ENCODE measurements at regions not wholly inside any gene's neighbourhood (a gene's known extent, or its start where the extent isn't known, plus 50 kb on each side); places are given as distances from the start of the nearest gene placed in this dataset.

DNA sequence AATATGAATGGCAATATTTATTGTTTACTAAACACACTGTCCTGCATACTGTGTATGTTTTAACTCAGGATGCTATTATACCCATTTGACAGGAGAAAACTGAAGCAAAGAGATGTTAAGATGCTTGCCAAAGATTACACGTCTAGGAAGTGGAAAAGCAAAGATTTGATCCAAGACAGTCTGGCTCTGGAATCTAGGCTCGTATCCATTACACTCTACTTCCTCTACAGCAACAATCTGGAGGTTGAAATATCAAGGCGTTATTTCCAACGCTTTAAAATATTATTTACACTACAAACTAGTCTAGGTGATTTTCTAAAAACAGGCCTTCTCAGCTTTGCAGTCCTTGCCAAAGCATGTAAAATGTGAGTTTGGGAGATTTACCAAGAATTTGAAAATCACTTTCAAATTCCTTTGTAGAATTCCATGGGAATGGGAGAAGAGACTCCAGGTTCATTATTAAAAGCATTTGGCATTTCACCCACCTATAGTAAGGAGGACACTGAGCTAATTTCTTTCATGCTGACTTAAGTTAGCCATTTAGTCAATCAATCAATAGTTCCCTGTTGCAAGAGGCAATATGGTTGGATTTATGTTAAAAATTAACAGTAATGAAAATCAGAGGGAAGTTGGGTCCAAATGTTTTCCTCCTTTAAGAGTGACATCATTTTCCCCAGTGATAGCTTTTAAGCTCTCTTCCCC is 356.3 kb upstream of the SMARCA2 start:
- Histone ChIP-seq H3K9ac (ENCODE audit: low read length) (no peak overlapping the region), H3K4me3 (ENCODE audit: low read depth in 1 of 2, low read length in 2 of 2) (no peak overlapping the region), H3K36me3 (ENCODE audit: insufficient read depth, low read length) (no peaks in the 10 kb centered on the region), H3K27me3 (ENCODE audit: control insufficient read depth in 1 of 2, insufficient read depth in 2 of 2, low read length in 2 of 2) (no peaks in the 10 kb centered on the region), H3K9me3 (ENCODE audit: low read length) (no peaks in the 10 kb centered on the region), H3K27ac (ENCODE audit: low read depth, low read length) (no peak overlapping the region), H3K4me1 (ENCODE audit: insufficient read depth, low read length) (no peaks in the 10 kb centered on the region)

DNA sequence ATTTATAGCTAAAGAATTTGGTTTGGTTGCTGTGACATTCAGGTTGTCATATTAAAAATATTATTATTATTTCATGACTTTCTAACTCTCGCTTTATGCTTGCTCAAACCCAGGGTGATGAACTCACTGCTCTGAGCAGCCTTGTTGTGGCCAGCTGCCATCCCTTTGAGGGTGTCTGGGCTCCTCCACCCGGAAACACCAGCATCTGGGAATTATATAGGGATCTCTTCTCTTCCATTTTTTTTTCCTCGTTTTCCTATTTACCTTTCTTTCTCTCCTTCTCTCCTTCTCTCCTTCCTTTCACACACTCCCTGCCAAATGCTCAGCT is 355.8 kb upstream of the SMARCA2 start:
- Histone ChIP-seq H3K27me3 (ENCODE audit: control insufficient read depth in 1 of 2, insufficient read depth in 2 of 2, low read length in 2 of 2) (no peaks in the 10 kb centered on the region), H3K9me3 (ENCODE audit: low read length) (no peaks in the 10 kb centered on the region), H3K36me3 (ENCODE audit: insufficient read depth, low read length) (no peaks in the 10 kb centered on the region), H3K9ac (ENCODE audit: low read length) (no peak overlapping the region), H3K4me1 (ENCODE audit: insufficient read depth, low read length) (no peaks in the 10 kb centered on the region), H3K4me3 (ENCODE audit: low read depth in 1 of 2, low read length in 2 of 2) (no peak overlapping the region), H3K27ac (ENCODE audit: low read depth, low read length) (no peak overlapping the region)

DNA sequence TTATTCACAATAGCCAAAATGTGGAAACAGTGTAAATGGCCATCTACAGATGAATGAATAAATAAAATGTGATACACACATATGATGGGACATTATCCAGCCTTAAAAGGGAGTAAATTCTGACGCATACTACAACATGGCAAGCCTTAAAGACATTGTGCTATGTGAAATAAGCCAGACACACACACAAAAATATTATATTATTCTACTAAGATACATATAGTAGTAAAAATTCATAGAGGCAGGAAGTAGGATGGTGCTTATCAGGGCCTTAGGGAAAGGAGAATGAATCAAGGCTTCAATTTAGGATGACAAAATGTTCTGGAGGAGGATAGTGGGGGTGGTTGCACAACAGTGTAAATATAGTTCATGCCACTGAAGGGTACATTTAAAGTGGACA is 346.7 kb upstream of the SMARCA2 start:
- Histone ChIP-seq H3K9ac (ENCODE audit: low read length) (no peak overlapping the region), H3K27ac (ENCODE audit: low read depth, low read length) (no peak overlapping the region), H3K9me3 (ENCODE audit: low read length) (no peaks in the 10 kb centered on the region), H3K27me3 (ENCODE audit: control insufficient read depth in 1 of 2, insufficient read depth in 2 of 2, low read length in 2 of 2) (no peaks in the 10 kb centered on the region), H3K4me1 (ENCODE audit: insufficient read depth, low read length) (no peaks in the 10 kb centered on the region), H3K4me3 (ENCODE audit: low read depth in 1 of 2, low read length in 2 of 2) (no peak overlapping the region), H3K36me3 (ENCODE audit: insufficient read depth, low read length) (no peaks in the 10 kb centered on the region)

DNA sequence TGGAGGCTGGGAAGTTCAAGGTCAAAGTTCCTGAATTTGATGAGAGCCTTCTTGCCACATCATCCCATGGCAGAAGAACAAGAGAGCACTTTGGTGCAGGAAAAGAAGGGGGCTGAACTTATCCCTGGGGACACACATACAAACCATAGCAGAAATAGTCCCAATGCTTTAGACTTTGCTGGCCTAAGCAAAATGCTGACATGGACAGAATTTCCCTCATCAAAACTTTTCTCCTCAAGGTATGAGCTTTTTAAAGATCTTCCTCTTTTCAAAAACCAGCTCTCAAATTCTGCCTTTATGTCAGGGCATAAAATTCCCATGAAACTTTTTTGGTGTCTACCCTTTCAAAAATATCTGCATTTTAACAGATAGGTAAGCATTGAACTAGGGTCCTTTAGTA is 341.8 kb upstream of the SMARCA2 start:
- Histone ChIP-seq H3K9me3 (ENCODE audit: low read length) (no peaks in the 10 kb centered on the region), H3K36me3 (ENCODE audit: insufficient read depth, low read length) (no peaks in the 10 kb centered on the region), H3K4me1 (ENCODE audit: insufficient read depth, low read length) (no peaks in the 10 kb centered on the region), H3K9ac (ENCODE audit: low read length) (no peak overlapping the region), H3K27ac (ENCODE audit: low read depth, low read length) (no peak overlapping the region), H3K27me3 (ENCODE audit: control insufficient read depth in 1 of 2, insufficient read depth in 2 of 2, low read length in 2 of 2) (no peaks in the 10 kb centered on the region), H3K4me3 (ENCODE audit: low read depth in 1 of 2, low read length in 2 of 2) (no peak overlapping the region)

DNA sequence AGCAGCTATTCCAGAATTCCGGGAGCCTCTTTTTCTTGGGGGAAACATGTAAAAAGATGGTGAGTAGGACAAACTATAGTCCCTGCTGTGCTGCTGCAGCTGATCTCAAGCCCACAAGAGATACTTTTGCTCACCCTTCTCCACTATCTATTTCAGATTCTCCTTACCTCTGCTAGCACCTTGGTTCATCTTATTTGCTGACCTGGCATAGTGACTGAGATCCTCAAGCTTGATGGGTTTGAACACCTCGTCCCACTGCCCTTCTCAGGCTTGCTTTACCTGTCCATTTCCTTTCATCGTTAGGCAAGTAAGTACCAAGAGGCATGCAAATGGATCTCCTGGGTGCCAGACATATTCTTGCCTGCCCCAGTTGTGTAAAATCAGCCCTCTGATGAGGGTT is 338.4 kb upstream of the SMARCA2 start:
- no peaks in the 10 kb centered on the region for H3K9me3 ChIP-seq (ENCODE audit: low read length)
- H3K4me1 ChIP-seq (ENCODE audit: insufficient read depth, low read length) = no peaks in the 10 kb centered on the region
- H3K4me3 ChIP-seq (ENCODE audit: low read depth in 1 of 2, low read length in 2 of 2) = no peak overlapping the region
- no peaks in the 10 kb centered on the region for H3K36me3 ChIP-seq (ENCODE audit: insufficient read depth, low read length)
- no peak overlapping the region for H3K9ac ChIP-seq (ENCODE audit: low read length)
- H3K27ac ChIP-seq (ENCODE audit: low read depth, low read length) = no peak overlapping the region
- no peaks in the 10 kb centered on the region for H3K27me3 ChIP-seq (ENCODE audit: control insufficient read depth in 1 of 2, insufficient read depth in 2 of 2, low read length in 2 of 2)

DNA sequence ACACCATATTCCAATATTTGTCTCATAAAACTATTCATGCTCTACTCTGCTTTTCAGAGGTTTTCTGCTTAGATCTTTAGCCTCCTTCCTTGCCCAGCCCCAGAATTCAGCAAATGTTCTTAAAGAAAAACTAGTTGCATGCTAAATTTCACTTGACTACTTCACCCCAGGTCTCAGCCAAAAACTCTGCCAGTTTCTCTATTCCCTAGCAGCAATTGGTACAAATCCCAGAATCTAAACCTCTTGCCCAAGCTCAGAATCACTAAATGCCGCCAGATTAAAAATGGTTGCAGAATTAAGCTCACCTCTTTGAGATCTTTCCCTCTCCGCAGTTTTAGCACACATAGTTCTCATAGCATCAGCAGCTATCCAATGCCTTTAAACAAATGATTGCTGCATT is 331.2 kb upstream of the SMARCA2 start:
- Histone ChIP-seq H3K9me3 (ENCODE audit: low read length) (no peaks in the 10 kb centered on the region), H3K4me3 (ENCODE audit: low read depth in 1 of 2, low read length in 2 of 2) (no peak overlapping the region), H3K9ac (ENCODE audit: low read length) (no peak overlapping the region), H3K27me3 (ENCODE audit: control insufficient read depth in 1 of 2, insufficient read depth in 2 of 2, low read length in 2 of 2) (no peaks in the 10 kb centered on the region), H3K4me1 (ENCODE audit: insufficient read depth, low read length) (no peaks in the 10 kb centered on the region), H3K27ac (ENCODE audit: low read depth, low read length) (no peak overlapping the region), H3K36me3 (ENCODE audit: insufficient read depth, low read length) (no peaks in the 10 kb centered on the region)

DNA sequence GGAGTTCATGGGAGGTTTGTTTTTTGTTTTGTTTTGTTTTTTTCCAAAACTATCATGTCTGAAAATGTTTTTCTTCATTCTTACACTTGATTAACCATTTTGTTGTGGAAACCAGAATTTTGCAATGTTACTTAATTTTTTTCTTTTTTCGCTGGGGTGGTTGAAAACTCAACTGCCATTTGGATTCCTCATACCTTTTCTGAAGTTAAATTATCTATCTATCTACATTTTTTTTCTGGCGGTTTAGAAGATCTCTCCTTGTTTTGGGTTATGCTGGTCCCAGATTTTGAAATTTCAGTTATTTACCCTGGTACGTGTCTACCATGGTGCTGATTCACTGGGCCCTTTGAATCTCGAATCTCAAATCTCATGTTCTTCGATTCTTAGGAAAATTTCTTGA is 316.2 kb upstream of the SMARCA2 start:
- Histone ChIP-seq H3K4me3 (ENCODE audit: low read depth in 1 of 2, low read length in 2 of 2) (no peak overlapping the region), H3K9me3 (ENCODE audit: low read length) (no peaks in the 10 kb centered on the region), H3K36me3 (ENCODE audit: insufficient read depth, low read length) (no peaks in the 10 kb centered on the region), H3K27ac (ENCODE audit: low read depth, low read length) (no peak overlapping the region), H3K9ac (ENCODE audit: low read length) (no peak overlapping the region), H3K27me3 (ENCODE audit: control insufficient read depth in 1 of 2, insufficient read depth in 2 of 2, low read length in 2 of 2) (no peaks in the 10 kb centered on the region), H3K4me1 (ENCODE audit: insufficient read depth, low read length) (no peaks in the 10 kb centered on the region)

DNA sequence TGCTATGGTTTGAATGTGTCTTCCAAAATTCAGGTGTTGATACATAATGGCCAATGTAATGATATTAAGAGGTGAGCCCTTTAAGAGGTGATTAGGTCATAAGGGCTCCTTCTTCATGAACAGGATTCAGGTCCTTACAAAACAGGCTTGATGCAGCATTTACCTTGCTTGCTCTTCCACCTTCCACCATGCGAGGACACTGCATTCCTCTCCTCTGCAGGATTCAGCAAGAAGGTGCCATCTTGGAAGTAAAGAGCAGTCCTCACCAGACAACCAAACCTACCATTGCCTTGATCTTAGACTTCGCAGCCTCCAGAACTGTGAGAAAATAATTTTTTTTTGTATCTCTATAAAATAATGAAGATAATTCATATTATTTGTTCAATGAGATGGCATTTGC is 314.0 kb upstream of the SMARCA2 start:
- no peak overlapping the region for H3K27ac ChIP-seq (ENCODE audit: low read depth, low read length)
- no peaks in the 10 kb centered on the region for H3K9me3 ChIP-seq (ENCODE audit: low read length)
- H3K27me3 ChIP-seq (ENCODE audit: control insufficient read depth in 1 of 2, insufficient read depth in 2 of 2, low read length in 2 of 2) = no peaks in the 10 kb centered on the region
- no peak overlapping the region for H3K4me3 ChIP-seq (ENCODE audit: low read depth in 1 of 2, low read length in 2 of 2)
- no peaks in the 10 kb centered on the region for H3K36me3 ChIP-seq (ENCODE audit: insufficient read depth, low read length)
- H3K4me1 ChIP-seq (ENCODE audit: insufficient read depth, low read length) = no peaks in the 10 kb centered on the region
- no peak overlapping the region for H3K9ac ChIP-seq (ENCODE audit: low read length)

DNA sequence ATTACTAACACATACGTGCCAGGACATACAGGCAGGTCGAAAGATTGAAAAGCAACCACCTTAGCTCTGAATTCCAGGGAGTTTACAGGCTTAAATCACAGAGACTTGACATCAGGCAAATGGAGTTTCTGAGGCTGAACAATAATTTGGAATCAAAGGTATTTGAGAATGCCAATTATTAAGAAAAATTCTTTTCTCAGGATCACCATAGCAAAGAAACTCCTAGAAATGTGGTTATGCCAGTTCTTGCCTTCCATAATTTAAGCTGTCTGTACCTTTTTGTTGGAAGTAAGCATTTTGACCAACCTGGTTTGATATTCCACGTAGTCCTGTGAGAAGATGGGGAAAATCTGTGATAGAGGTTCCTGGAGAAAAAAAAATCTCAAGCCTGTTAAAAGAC is 312.4 kb upstream of the SMARCA2 start:
- Histone ChIP-seq H3K27me3 (ENCODE audit: control insufficient read depth in 1 of 2, insufficient read depth in 2 of 2, low read length in 2 of 2) (no peaks in the 10 kb centered on the region), H3K36me3 (ENCODE audit: insufficient read depth, low read length) (no peaks in the 10 kb centered on the region), H3K27ac (ENCODE audit: low read depth, low read length) (no peak overlapping the region), H3K4me1 (ENCODE audit: insufficient read depth, low read length) (no peaks in the 10 kb centered on the region), H3K9ac (ENCODE audit: low read length) (no peak overlapping the region), H3K9me3 (ENCODE audit: low read length) (no peaks in the 10 kb centered on the region), H3K4me3 (ENCODE audit: low read depth in 1 of 2, low read length in 2 of 2) (no peak overlapping the region)

DNA sequence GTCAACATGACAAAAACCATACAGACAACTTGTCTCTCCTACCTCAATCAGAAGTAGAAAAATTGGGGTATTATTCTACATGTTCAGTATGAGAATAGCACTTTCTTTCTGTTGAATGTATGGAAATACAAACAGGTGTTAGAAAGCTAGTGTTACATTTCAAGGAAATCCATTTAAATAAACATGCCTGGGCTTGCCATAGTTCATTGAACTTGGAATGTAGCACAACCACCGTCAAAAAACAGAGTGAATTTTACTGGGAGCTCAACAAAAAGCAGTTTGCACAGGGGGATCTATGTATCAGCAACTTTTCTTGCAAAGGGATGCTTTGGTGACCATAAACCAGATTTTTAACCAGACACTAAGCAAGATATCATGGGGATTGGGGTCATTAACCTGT is 307.9 kb upstream of the SMARCA2 start:
- no peak overlapping the region for H3K9ac ChIP-seq (ENCODE audit: low read length)
- no peaks in the 10 kb centered on the region for H3K9me3 ChIP-seq (ENCODE audit: low read length)
- no peaks in the 10 kb centered on the region for H3K36me3 ChIP-seq (ENCODE audit: insufficient read depth, low read length)
- no peaks in the 10 kb centered on the region for H3K4me1 ChIP-seq (ENCODE audit: insufficient read depth, low read length)
- H3K27me3 ChIP-seq (ENCODE audit: control insufficient read depth in 1 of 2, insufficient read depth in 2 of 2, low read length in 2 of 2) = no peaks in the 10 kb centered on the region
- no peak overlapping the region for H3K4me3 ChIP-seq (ENCODE audit: low read depth in 1 of 2, low read length in 2 of 2)
- no peak overlapping the region for H3K27ac ChIP-seq (ENCODE audit: low read depth, low read length)

DNA sequence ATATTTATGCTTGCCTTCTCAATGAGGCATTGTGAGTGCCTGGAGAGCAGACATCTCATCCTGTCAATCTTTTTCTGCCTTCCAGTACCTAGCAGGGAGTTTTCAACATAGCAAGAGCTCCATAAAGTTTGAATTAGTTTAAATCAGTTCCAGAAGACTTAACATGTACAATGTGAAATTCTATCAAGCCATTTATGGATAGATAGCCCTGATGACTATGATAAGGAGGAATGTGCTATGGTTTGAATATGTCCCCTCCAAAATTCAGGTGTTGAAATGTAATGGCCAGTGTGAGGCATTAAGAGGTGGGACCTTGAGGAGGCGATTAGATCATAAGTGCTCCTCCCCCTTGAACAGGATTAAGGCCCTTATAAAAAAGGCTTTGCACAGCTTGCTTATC is 306.9 kb upstream of the SMARCA2 start:
- no peak overlapping the region for H3K27ac ChIP-seq (ENCODE audit: low read depth, low read length)
- H3K36me3 ChIP-seq (ENCODE audit: insufficient read depth, low read length) = no peaks in the 10 kb centered on the region
- H3K9ac ChIP-seq (ENCODE audit: low read length) = no peak overlapping the region
- H3K4me1 ChIP-seq (ENCODE audit: insufficient read depth, low read length) = no peaks in the 10 kb centered on the region
- H3K4me3 ChIP-seq (ENCODE audit: low read depth in 1 of 2, low read length in 2 of 2) = no peak overlapping the region
- no peaks in the 10 kb centered on the region for H3K27me3 ChIP-seq (ENCODE audit: control insufficient read depth in 1 of 2, insufficient read depth in 2 of 2, low read length in 2 of 2)
- H3K9me3 ChIP-seq (ENCODE audit: low read length) = no peaks in the 10 kb centered on the region

DNA sequence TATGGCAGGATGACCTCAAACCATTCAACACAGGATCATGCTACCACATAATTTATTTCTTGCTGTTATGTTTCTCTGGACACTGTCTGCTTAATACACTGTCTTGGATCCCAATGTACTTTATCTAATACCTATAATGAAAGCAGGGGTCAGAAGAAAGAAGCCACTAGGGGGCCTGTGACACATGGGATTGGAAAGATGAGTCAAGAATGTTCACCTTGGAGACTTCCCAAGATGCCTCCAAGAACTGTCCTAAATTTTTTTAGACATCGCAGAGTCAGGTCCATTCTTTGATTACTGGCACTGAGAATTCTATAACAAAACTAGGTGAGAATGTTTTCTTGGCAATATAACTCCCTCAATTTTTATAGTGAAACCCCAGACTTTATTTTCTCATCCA is 305.8 kb upstream of the SMARCA2 start:
- no peaks in the 10 kb centered on the region for H3K27me3 ChIP-seq (ENCODE audit: control insufficient read depth in 1 of 2, insufficient read depth in 2 of 2, low read length in 2 of 2)
- no peaks in the 10 kb centered on the region for H3K4me1 ChIP-seq (ENCODE audit: insufficient read depth, low read length)
- no peak overlapping the region for H3K27ac ChIP-seq (ENCODE audit: low read depth, low read length)
- no peak overlapping the region for H3K9ac ChIP-seq (ENCODE audit: low read length)
- H3K4me3 ChIP-seq (ENCODE audit: low read depth in 1 of 2, low read length in 2 of 2) = no peak overlapping the region
- no peaks in the 10 kb centered on the region for H3K9me3 ChIP-seq (ENCODE audit: low read length)
- no peaks in the 10 kb centered on the region for H3K36me3 ChIP-seq (ENCODE audit: insufficient read depth, low read length)

Data from muscle layer of colon (tissue), 2 donors.